Prostate gland (tissue), 2 donors: ENCODE measurements at regions not wholly inside any gene's neighbourhood (a gene's known extent, or its start where the extent isn't known, plus 50 kb on each side); places are given as distances from the start of the nearest gene placed in this dataset.
"Not testable (repeated sequence)": the region's sequence is repeated elsewhere in the genome, so short reads cannot be mapped to it uniquely, and the experiment has no call there.

Experiments
- DNase-seq: peaks from one replicate; pipeline ENCODE4 v3.0.0-alpha.2; 2019; ENCODE audit warnings: low spot score
- H3K27ac ChIP-seq, 2 donors: fragments of 200-600 bp; sonication (generic); 2 replicates each; pipeline ENCODE4 v1.5.1; 2017 to 2019
- H3K27me3 ChIP-seq: fragments of 200-600 bp; sonication (generic); replicated peaks from 2 replicates; pipeline ENCODE4 v1.5.1; 2019; ENCODE audit not compliant: insufficient read depth
- H3K36me3 ChIP-seq, 2 donors: fragments of 200-600 bp; sonication (generic); 1 replicate in 1 of 2; 2 replicates in 1 of 2; pipeline versions ENCODE4 v1.5.1 to v1.8.1; 2017 to 2019
- H3K4me1 ChIP-seq: fragments of 200-600 bp; sonication (generic); replicated peaks from 2 replicates; pipeline ENCODE4 v1.5.1; 2019
- H3K4me3 ChIP-seq, 2 donors: fragments of 200-600 bp; sonication (generic); 2 replicates each; pipeline ENCODE4 v1.5.1; 2017 to 2019
- H3K9me3 ChIP-seq: fragments of 200-600 bp; sonication (generic); 2 replicates; pipeline ENCODE4 v1.5.1; 2017
- CTCF ChIP-seq, 4 experiments: fragments of 200-600 bp in 2 of 4; fragments of 450-650 bp in 2 of 4; sonication (generic) in 2 of 4; IDR thresholded peaks; 1 replicate in 3 of 4; 2 replicates in 1 of 4; pipeline ENCODE4 v1.5.1; 2016 to 2019; ENCODE audit warnings: antibody characterized with exemption in 4 of 4, mild to moderate bottlenecking in 2 of 4, moderate library complexity in 2 of 4
- POLR2A ChIP-seq: fragments of 450-650 bp; IDR thresholded peaks from one replicate; pipeline ENCODE4 v1.6.1; 2016; ENCODE audit warnings: antibody characterized with exemption, mild to moderate bottlenecking
- POLR2AphosphoS5 ChIP-seq: sonication (generic); formaldehyde crosslinking; IDR thresholded peaks from one replicate; pipeline ENCODE4 v1.6.1; 2017; ENCODE audit warnings: antibody characterized with exemption
- WGBS: methylation state at CpG from one replicate; pipeline ENCODE4 v1.1.5; 2018; 5-methylcytosine and 5-hydroxymethylcytosine counted together
- intact Hi-C: fragments of 100-400 bp; cut with DNase I; formaldehyde crosslinking; loops from one replicate; pipeline ENCODE4 v1.14.2; 2022

GRCh38 chr16:29182501-29182900, 197.6 kb downstream of the LAT start:
- Histone ChIP-seq H3K4me1 (no peaks in the 10 kb centered on the region), H3K27me3 (no peaks in the 10 kb centered on the region), H3K9me3 (no peaks in the 10 kb centered on the region), H3K4me3 (no peak overlapping the region), H3K27ac (no peak overlapping the region), H3K36me3 (no peaks in the 10 kb centered on the region)
- DNase-seq, result no peak
- 86% methylated on average over 4 of the region's 9 CpGs for WGBS
- TF ChIP-seq POLR2A (no peak), CTCF (IDR thresholded peaks at IDR 0.05) (no peak), POLR2AphosphoS5 (no peak)
- intact Hi-C loops, result no loop called here

GRCh38 chr16:29181921-29182411, 197.1 kb downstream of the LAT start:
- DNase-seq, H3K27ac ChIP-seq, H3K4me1 ChIP-seq, H3K36me3 ChIP-seq, intact Hi-C loops, H3K27me3 ChIP-seq, H3K4me3 ChIP-seq, H3K9me3 ChIP-seq: not testable (repeated sequence)
- 86% methylated on average over 17 of the region's 17 CpGs for WGBS

GRCh38 chr16:29181254-29181780, 196.5 kb downstream of the LAT start:
- H3K4me3 ChIP-seq, H3K27me3 ChIP-seq, H3K36me3 ChIP-seq, H3K4me1 ChIP-seq, DNase-seq, H3K27ac ChIP-seq, H3K9me3 ChIP-seq, intact Hi-C loops: not testable (repeated sequence)
- 96% methylated on average over 13 of the region's 13 CpGs for WGBS

GRCh38 chr16:29180206-29180600, 195.4 kb downstream of the LAT start:
- DNase-seq, H3K36me3 ChIP-seq, H3K27ac ChIP-seq, H3K9me3 ChIP-seq, intact Hi-C loops, H3K4me1 ChIP-seq, H3K4me3 ChIP-seq, H3K27me3 ChIP-seq: not testable (repeated sequence)
- WGBS, result 93% methylated on average over 14 of the region's 15 CpGs

- H3K27ac ChIP-seq, DNase-seq: not testable (repeated sequence)
- WGBS, result 87% methylated on average over 20 of the region's 25 CpGs
These were observed 194.8 kb downstream of the LAT start for GRCh38 chr16:29179401-29180205.

GRCh38 chr16:29177888-29178726, 193.3 kb downstream of the LAT start:
- H3K9me3 ChIP-seq, H3K36me3 ChIP-seq, H3K4me3 ChIP-seq, DNase-seq, H3K4me1 ChIP-seq, intact Hi-C loops, H3K27me3 ChIP-seq: not testable (repeated sequence)
- 42% methylated on average over 15 of the region's 24 CpGs for WGBS
- H3K27ac ChIP-seq, result peak overlapping the region in 1 of 2 donors; percentile 15

More at GRCh38 chr16:29179401-29180205, 194.8 kb downstream of the LAT start:
- H3K27me3 ChIP-seq, H3K36me3 ChIP-seq, H3K4me3 ChIP-seq, H3K4me1 ChIP-seq, intact Hi-C loops, H3K9me3 ChIP-seq: not testable (repeated sequence)

GRCh38 chr16:29177203-29177887, 192.5 kb downstream of the LAT start:
- H3K4me3 ChIP-seq, H3K9me3 ChIP-seq, H3K36me3 ChIP-seq, DNase-seq, H3K4me1 ChIP-seq, intact Hi-C loops, H3K27me3 ChIP-seq: not testable (repeated sequence)
- 60% methylated on average over 30 of the region's 30 CpGs for WGBS
- peak overlapping the region in 1 of 2 donors; percentile 15 for H3K27ac ChIP-seq

- DNase-seq, H3K4me3 ChIP-seq, H3K9me3 ChIP-seq, H3K4me1 ChIP-seq, intact Hi-C loops, H3K27me3 ChIP-seq, H3K27ac ChIP-seq, H3K36me3 ChIP-seq: not testable (repeated sequence)
- 100% methylated on average over 2 of the region's 7 CpGs for WGBS
These were observed 192.0 kb downstream of the LAT start for GRCh38 chr16:29176822-29177202.

- H3K9me3 ChIP-seq, H3K4me1 ChIP-seq, H3K27ac ChIP-seq, intact Hi-C loops, H3K27me3 ChIP-seq, H3K4me3 ChIP-seq, H3K36me3 ChIP-seq, DNase-seq: not testable (repeated sequence)
- 75% methylated on average over 7 of the region's 7 CpGs for WGBS
These were observed 191.3 kb downstream of the LAT start for GRCh38 chr16:29176154-29176470.

- WGBS, result 85% methylated on average over 18 of the region's 19 CpGs
- H3K4me3 ChIP-seq, intact Hi-C loops, H3K27me3 ChIP-seq, H3K9me3 ChIP-seq, H3K4me1 ChIP-seq, DNase-seq, H3K36me3 ChIP-seq, H3K27ac ChIP-seq: not testable (repeated sequence)
These were observed 190.7 kb downstream of the LAT start for GRCh38 chr16:29175411-29176153.
